Neural crest cell (in vitro differentiated cells): ENCODE measurements at regions not wholly inside any gene's neighbourhood (a gene's known extent, or its start where the extent isn't known, plus 50 kb on each side); places are given as distances from the start of the nearest gene placed in this dataset.

ENCODE experiments used
- DNase-seq: peaks from one replicate; pipeline ENCODE4 v3.0.0; 2021; ENCODE audit warnings: low read depth, mixed read lengths, low spot score
- H3K27ac Mint-ChIP-seq: one replicate; pipeline ENCODE4 v1.8.0; 2021; ENCODE audit warnings: mild to moderate bottlenecking, mixed read lengths; ENCODE audit not compliant: unreplicated experiment
- H3K27me3 Mint-ChIP-seq: 2 replicates; pipeline ENCODE4 v1.8.0; 2021; ENCODE audit warnings: low read depth, mild to moderate bottlenecking, mixed read lengths
- H3K36me3 Mint-ChIP-seq: 2 replicates; pipeline ENCODE4 v1.8.0; 2021; ENCODE audit warnings: low read depth, mild to moderate bottlenecking, mixed read lengths
- H3K4me1 Mint-ChIP-seq: 2 replicates; pipeline ENCODE4 v1.8.0; 2021; ENCODE audit warnings: mixed read lengths
- H3K4me3 Mint-ChIP-seq: one replicate; pipeline ENCODE4 v1.8.0; 2021; ENCODE audit warnings: mild to moderate bottlenecking, mixed read lengths
- H3K9me3 Mint-ChIP-seq: 2 replicates; pipeline ENCODE4 v1.8.0; 2021; ENCODE audit warnings: mixed read lengths
- CTCF ChIP-seq: fragments of 200-600 bp; sonication (generic); conservative IDR thresholded peaks from 2 replicates; pipeline ENCODE4 v1.5.0; 2021; ENCODE audit warnings: antibody characterized with exemption, mild to moderate bottlenecking

- Mint-ChIP-seq H3K27me3 (no peaks in the 10 kb centered on the region), H3K9me3 (no peaks in the 10 kb centered on the region), H3K4me1 (peaks cover 3% of the 10 kb centered on the region), H3K4me3 (no peak overlapping the region), H3K27ac (no peak overlapping the region), H3K36me3 (no peaks in the 10 kb centered on the region)
- no peak for TF ChIP-seq CTCF
- DNase-seq, result no peak
Observed at GRCh38 chr11:91946397-91946951, 278.1 kb upstream of the FAT3 start.

DNA sequence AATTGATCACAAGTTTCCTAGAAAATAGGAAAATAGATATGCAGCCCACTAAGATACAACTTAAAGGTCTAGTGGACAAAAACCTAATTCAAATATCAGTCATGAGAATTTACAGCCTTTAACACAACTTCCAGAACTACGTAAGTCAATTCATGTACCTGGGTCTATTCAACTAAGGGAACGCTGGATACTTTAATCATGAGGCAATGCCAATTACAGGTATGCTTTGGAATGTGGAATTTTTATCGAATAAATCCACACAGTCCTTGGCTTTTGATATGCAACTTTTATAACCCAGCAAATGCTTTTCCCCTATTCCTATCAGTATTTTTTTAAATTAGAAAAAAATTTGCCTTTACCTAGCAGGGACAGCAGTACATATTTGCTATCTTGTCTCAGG lies 289.5 kb upstream of the FAT3 start:
- no peaks in the 10 kb centered on the region for H3K4me1 Mint-ChIP-seq
- no peak for DNase-seq
- no peak for TF ChIP-seq CTCF
- no peaks in the 10 kb centered on the region for H3K9me3 Mint-ChIP-seq
- H3K27me3 Mint-ChIP-seq, result peaks cover 2% of the 10 kb centered on the region
- H3K4me3 Mint-ChIP-seq, result no peak overlapping the region
- no peaks in the 10 kb centered on the region for H3K36me3 Mint-ChIP-seq
- H3K27ac Mint-ChIP-seq, result no peak overlapping the region

DNA sequence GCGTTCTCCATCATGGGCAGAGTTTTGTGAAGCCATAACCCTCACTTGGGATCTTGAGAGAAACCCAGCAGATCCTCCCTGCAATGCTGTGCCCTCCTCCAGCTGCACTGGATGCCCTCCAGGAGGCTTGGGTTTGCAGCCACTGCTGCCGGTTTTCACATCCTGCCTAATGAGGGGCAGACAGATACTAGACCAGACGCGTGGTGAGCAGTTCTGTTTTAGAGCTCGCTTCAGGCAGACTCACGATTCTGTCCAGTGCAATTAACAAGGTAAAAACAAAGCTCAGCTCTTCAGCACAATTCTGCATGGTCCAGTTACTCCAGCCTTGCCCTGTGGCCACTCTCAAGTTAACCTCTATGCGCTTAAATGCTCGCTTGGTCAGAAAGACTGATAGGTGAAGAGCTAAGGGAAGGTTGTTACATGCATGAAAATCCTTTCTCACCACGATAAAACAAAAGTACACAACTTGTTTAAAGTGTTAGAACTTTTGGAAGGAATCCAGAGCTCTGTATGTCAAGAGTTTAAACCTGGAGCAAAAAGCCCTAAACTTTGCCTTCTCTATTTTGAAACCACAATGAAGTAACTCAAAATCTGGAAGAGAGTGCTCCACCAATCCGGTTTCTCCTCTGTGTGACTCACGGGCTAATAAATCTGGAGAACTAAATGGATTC lies 292.3 kb upstream of the FAT3 start:
- peaks cover 2% of the 10 kb centered on the region for H3K27me3 Mint-ChIP-seq

DNA sequence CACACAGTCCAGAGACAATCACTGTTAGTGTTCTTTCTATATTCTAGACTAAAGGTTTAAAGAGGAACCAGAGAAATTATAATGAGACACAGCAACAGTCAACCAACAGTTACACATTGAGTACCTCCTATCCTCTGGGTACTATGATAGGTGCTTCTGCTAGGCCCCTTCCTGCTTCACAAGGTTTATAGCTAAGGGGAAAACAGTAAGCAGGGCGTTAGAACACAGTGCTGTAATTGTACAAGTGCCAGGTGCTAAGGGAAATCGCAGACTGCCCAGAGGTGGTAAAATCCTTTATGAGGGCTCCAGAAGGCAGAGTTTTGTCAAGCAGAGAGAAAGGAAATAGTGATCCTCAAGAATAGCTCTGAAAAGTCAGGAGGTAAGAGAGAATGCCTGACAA lies 297.2 kb upstream of the FAT3 start:
- TF ChIP-seq CTCF, result no peak
- H3K27ac Mint-ChIP-seq, result no peak overlapping the region
- no peak overlapping the region for H3K4me3 Mint-ChIP-seq
- no peaks in the 10 kb centered on the region for H3K4me1 Mint-ChIP-seq
- no peak for DNase-seq
- no peaks in the 10 kb centered on the region for H3K36me3 Mint-ChIP-seq
- no peaks in the 10 kb centered on the region for H3K9me3 Mint-ChIP-seq
- H3K27me3 Mint-ChIP-seq, result peaks cover 2% of the 10 kb centered on the region

More for the DNA sequence above, 292.3 kb upstream of the FAT3 start:
- Mint-ChIP-seq H3K4me3 (no peak overlapping the region), H3K27ac (no peak overlapping the region), H3K4me1 (no peaks in the 10 kb centered on the region), H3K36me3 (no peaks in the 10 kb centered on the region), H3K9me3 (no peaks in the 10 kb centered on the region)
- DNase-seq, result no peak
- no peak for TF ChIP-seq CTCF

- no peaks in the 10 kb centered on the region for H3K36me3 Mint-ChIP-seq
- no peak overlapping the region for H3K4me3 Mint-ChIP-seq
- H3K27ac Mint-ChIP-seq, result no peak overlapping the region
- peaks cover 2% of the 10 kb centered on the region for H3K27me3 Mint-ChIP-seq
- DNase-seq, result no peak
- TF ChIP-seq CTCF, result no peak
- no peaks in the 10 kb centered on the region for H3K4me1 Mint-ChIP-seq
- H3K9me3 Mint-ChIP-seq, result no peaks in the 10 kb centered on the region
Observed at GRCh38 chr11:91926965-91927364, 297.7 kb upstream of the FAT3 start.
